ENCODE measurements at regions not wholly inside any gene's neighbourhood (a gene's known extent, or its start where the extent isn't known, plus 50 kb on each side); places are given as distances from the start of the nearest gene placed in this dataset.

GRCh38 chr2:37730037-37730818 lies 58.8 kb upstream of the CDC42EP3 start:
- TF ChIP-seq RXRA (IDR thresholded peaks at IDR 0.05) (no peak), CTCF (IDR thresholded peaks at IDR 0.05; ENCODE audit: low read depth, low read length, missing input control) (no peak)
- TF ChIP-seq, protein P1, sequence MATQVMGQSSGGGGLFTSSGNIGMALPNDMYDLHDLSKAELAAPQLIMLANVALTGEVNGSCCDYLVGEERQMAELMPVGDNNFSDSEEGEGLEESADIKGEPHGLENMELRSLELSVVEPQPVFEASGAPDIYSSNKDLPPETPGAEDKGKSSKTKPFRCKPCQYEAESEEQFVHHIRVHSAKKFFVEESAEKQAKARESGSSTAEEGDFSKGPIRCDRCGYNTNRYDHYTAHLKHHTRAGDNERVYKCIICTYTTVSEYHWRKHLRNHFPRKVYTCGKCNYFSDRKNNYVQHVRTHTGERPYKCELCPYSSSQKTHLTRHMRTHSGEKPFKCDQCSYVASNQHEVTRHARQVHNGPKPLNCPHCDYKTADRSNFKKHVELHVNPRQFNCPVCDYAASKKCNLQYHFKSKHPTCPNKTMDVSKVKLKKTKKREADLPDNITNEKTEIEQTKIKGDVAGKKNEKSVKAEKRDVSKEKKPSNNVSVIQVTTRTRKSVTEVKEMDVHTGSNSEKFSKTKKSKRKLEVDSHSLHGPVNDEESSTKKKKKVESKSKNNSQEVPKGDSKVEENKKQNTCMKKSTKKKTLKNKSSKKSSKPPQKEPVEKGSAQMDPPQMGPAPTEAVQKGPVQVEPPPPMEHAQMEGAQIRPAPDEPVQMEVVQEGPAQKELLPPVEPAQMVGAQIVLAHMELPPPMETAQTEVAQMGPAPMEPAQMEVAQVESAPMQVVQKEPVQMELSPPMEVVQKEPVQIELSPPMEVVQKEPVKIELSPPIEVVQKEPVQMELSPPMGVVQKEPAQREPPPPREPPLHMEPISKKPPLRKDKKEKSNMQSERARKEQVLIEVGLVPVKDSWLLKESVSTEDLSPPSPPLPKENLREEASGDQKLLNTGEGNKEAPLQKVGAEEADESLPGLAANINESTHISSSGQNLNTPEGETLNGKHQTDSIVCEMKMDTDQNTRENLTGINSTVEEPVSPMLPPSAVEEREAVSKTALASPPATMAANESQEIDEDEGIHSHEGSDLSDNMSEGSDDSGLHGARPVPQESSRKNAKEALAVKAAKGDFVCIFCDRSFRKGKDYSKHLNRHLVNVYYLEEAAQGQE (IDR thresholded peaks at IDR 0.05) = no peak
